Right lobe of liver (tissue), 6 donors: ENCODE measurements at regions not wholly inside any gene's neighbourhood (a gene's known extent, or its start where the extent isn't known, plus 50 kb on each side); places are given as distances from the start of the nearest gene placed in this dataset.

ENCODE experiments used
- ATAC-seq, 4 donors: fragments of 200-7000 bp; cut with Tn5 transposase; one replicate each; pipeline ENCODE4 v1.9.1; 2020; ENCODE audit warnings: mild to moderate bottlenecking in 4 of 4, moderate library complexity in 4 of 4
- DNase-seq, 3 donors: peaks; one replicate each; pipeline ENCODE4 v3.0.0-alpha.2; 2020
- H3K27ac ChIP-seq, 3 donors: fragments of 200-600 bp; one replicate each; pipeline ENCODE4 v1.8.0; 2022
- H3K27me3 ChIP-seq, 2 donors: fragments of 200-600 bp; one replicate each; pipeline ENCODE4 v1.8.0; 2022
- H3K36me3 ChIP-seq, 4 donors: fragments of 200-600 bp; sonication (generic) in 1 of 4; one replicate each; pipeline versions ENCODE4 v1.5.1 to v1.8.0; 2017 to 2022; ENCODE audit warnings: control low read depth in 1 of 4
- H3K4me1 ChIP-seq, 4 donors: fragments of 200-600 bp; sonication (generic) in 1 of 4; one replicate each; pipeline versions ENCODE4 v1.5.1 to v1.8.0; 2017 to 2022; ENCODE audit warnings: control low read depth in 1 of 4
- H3K4me3 ChIP-seq, 3 donors: fragments of 200-600 bp; one replicate each; pipeline ENCODE4 v1.8.0; 2022
- H3K9me3 ChIP-seq, 4 donors: fragments of 200-600 bp; sonication (generic) in 1 of 4; one replicate each; pipeline versions ENCODE4 v1.5.1 to v1.8.0; 2017 to 2022; ENCODE audit warnings: control low read depth in 1 of 4
- POLR2A ChIP-seq: fragments of 450-650 bp; IDR thresholded peaks from one replicate; pipeline ENCODE4 v1.6.1; 2017; ENCODE audit warnings: antibody characterized with exemption, mild to moderate bottlenecking
- WGBS: methylation state at CpG from one replicate; pipeline ENCODE4 v1.1.6; 2018; ENCODE audit warnings: low coverage, low lambda C conversion rate; ENCODE audit not compliant: insufficient coverage; ENCODE audit errors: missing lambda C conversion rate; 5-methylcytosine and 5-hydroxymethylcytosine counted together
- intact Hi-C, 2 donors: fragments of 100-400 bp; cut with DNase I; formaldehyde crosslinking; loops; one replicate each; pipeline versions ENCODE4 v1.11.2 to v1.14.1; 2022
- TF ChIP-seq, protein P1 (sequence below), 4 donors: fragments of 200-600 bp in 3 of 4; fragments of 450-650 bp in 1 of 4; IDR thresholded peaks; one replicate each; pipeline versions ENCODE4 v1.5.1 to v1.8.0; 2016 to 2022; ENCODE audit warnings: antibody characterized with exemption in 4 of 4, mild to moderate bottlenecking in 2 of 4
- donor health status: DM: no; HTN: yes; CAD: no.
- donor health status: DM: no; HTN: no; CAD: no.
- donor health status: DM: no; HTN: no; CAD: no.
- donor health status: DM: no; HTN: yes; CAD: no.
- donor health status: DM: no; HTN: yes; CAD: no.

DNA sequence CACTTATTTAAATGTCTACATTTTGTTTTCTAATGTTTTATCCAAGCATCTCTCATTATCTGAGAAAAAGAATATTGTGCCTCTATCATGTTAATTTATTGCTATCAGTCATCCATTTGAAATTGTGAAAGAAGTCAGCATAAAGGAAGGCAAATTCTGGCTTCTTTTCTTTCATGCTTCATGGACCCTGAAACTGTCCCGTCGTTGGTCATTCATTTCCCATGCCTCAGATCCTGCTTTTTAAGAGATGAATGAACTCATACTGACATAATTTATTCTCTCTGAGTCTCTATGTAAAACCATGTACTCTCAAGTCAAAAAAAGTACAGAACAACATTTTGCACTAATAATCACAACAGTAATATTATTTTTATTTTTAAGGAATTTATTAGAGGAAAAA is 2512.0 kb downstream of the PCDH9 start:
- 48% methylated on average over 2 of the region's 2 CpGs for WGBS
- TF ChIP-seq, protein P1, sequence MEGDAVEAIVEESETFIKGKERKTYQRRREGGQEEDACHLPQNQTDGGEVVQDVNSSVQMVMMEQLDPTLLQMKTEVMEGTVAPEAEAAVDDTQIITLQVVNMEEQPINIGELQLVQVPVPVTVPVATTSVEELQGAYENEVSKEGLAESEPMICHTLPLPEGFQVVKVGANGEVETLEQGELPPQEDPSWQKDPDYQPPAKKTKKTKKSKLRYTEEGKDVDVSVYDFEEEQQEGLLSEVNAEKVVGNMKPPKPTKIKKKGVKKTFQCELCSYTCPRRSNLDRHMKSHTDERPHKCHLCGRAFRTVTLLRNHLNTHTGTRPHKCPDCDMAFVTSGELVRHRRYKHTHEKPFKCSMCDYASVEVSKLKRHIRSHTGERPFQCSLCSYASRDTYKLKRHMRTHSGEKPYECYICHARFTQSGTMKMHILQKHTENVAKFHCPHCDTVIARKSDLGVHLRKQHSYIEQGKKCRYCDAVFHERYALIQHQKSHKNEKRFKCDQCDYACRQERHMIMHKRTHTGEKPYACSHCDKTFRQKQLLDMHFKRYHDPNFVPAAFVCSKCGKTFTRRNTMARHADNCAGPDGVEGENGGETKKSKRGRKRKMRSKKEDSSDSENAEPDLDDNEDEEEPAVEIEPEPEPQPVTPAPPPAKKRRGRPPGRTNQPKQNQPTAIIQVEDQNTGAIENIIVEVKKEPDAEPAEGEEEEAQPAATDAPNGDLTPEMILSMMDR (IDR thresholded peaks at IDR 0.05) = no peak
- no peak for TF ChIP-seq POLR2A
- intact Hi-C loops = no loop called here
- H3K4me1 ChIP-seq = no peaks in the 10 kb centered on the region
- H3K27ac ChIP-seq = no peak overlapping the region
- no peaks in the 10 kb centered on the region for H3K27me3 ChIP-seq
- ATAC-seq = no peak
- no peaks in the 10 kb centered on the region for H3K9me3 ChIP-seq
- no peak overlapping the region for H3K4me3 ChIP-seq
- H3K36me3 ChIP-seq = no peaks in the 10 kb centered on the region
- DNase-seq = no peak

- no peak for DNase-seq
- Histone ChIP-seq H3K36me3 (no peaks in the 10 kb centered on the region), H3K27me3 (no peaks in the 10 kb centered on the region), H3K27ac (no peak overlapping the region), H3K9me3 (no peaks in the 10 kb centered on the region), H3K4me3 (no peak overlapping the region), H3K4me1 (no peaks in the 10 kb centered on the region)
- intact Hi-C loops = no loop called here
- WGBS = 32% methylated on average over 2 of the region's 2 CpGs
- no peak for ATAC-seq
- TF ChIP-seq, protein P1 (IDR thresholded peaks at IDR 0.05) = no peak
- no peak for TF ChIP-seq POLR2A
Observed at GRCh38 chr13:64716936-64717335, 2513.2 kb downstream of the PCDH9 start.

DNA sequence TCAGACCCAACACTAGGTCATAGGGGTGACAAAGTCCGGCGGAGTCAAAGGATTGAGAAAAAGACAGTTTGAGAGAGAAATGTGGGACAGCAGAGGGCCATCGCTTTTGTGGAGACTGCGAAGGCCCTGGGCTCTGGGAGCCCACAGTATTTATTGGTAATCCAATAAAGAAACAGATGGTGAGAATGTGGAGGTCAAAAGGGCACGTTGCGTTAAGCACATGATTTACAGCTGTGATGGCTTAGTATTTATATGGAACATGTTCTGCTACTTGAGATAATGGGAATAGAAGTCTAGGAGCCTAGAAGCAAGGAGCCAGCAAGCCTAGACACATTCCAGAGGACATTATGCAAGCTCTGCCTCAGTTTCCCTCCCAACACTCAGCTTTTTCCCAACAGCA is 2521.1 kb downstream of the PCDH9 start:
- 86% methylated on average over 5 of the region's 6 CpGs for WGBS
- DNase-seq = no peak

DNA sequence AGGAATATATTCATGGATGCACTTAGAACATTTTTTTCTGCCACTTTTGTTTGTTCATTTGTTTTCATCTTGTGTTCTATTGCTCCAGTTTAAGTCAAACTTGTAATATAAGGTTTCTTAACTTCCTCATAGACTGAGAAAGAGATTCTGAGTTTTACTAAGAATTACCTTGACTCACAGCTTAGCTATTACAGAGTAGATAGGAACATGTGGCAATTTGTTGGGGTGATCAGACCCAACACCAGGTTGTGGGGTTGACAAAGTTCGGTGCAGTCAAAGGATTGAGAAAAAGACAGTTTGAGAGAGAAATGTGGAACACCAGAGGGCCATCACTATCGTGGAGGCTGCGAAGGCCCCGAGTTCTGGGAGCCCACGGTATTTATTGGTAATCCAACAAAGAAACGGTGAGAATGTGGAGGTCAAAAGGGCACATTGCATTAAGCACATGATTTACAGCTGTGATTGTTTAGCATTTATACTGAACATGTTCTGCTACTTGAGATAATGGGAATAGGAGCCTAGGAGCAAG is 2526.0 kb downstream of the PCDH9 start:
- Histone ChIP-seq H3K4me3 (no peak overlapping the region), H3K27me3 (no peaks in the 10 kb centered on the region), H3K9me3 (no peaks in the 10 kb centered on the region), H3K27ac (no peak overlapping the region), H3K36me3 (no peaks in the 10 kb centered on the region), H3K4me1 (no peaks in the 10 kb centered on the region)
- no peak for ATAC-seq
- TF ChIP-seq, protein P1 (IDR thresholded peaks at IDR 0.05) = no peak
- TF ChIP-seq POLR2A = no peak
- DNase-seq = no peak
- WGBS = 44% methylated on average over 6 of the region's 6 CpGs
- intact Hi-C loops = no loop called here

More for the DNA sequence above, 2521.1 kb downstream of the PCDH9 start:
- Histone ChIP-seq H3K36me3 (no peaks in the 10 kb centered on the region), H3K27ac (no peak overlapping the region), H3K4me1 (no peaks in the 10 kb centered on the region), H3K27me3 (no peaks in the 10 kb centered on the region), H3K9me3 (no peaks in the 10 kb centered on the region), H3K4me3 (no peak overlapping the region)
- TF ChIP-seq, protein P1 (IDR thresholded peaks at IDR 0.05) = no peak
- TF ChIP-seq POLR2A = no peak
- ATAC-seq = no peak
- intact Hi-C loops = no loop called here

DNA sequence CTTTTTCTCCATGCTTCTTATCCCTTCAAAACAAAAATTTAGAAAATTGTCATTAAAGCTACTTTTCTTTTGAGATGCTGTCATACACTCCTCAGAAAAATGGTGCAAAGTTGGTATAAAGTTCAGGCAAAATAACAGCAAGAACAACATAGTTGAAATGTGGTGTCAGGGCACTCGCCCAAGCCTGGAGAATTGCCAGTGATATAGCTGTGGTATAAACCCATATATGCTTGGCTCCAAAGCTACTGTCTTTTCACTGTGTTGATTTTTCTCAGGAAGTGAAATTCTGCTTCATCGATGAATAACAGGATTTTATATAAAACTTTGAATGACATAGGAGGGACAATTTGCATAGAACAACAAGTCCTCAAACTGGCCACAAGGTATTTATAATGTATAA is 2532.9 kb downstream of the PCDH9 start:
- H3K9me3 ChIP-seq = no peaks in the 10 kb centered on the region
- WGBS = 43% methylated on average over 2 of the region's 2 CpGs
- DNase-seq (no peak), ATAC-seq (no peak)
- H3K27me3 ChIP-seq = no peaks in the 10 kb centered on the region
- no peaks in the 10 kb centered on the region for H3K4me1 ChIP-seq
- no peaks in the 10 kb centered on the region for H3K36me3 ChIP-seq
- intact Hi-C loops = no loop called here
- TF ChIP-seq POLR2A = no peak
- H3K27ac ChIP-seq = no peak overlapping the region
- no peak overlapping the region for H3K4me3 ChIP-seq
